ENCODE measurements at regions not wholly inside any gene's neighbourhood (a gene's known extent, or its start where the extent isn't known, plus 50 kb on each side); places are given as distances from the start of the nearest gene placed in this dataset.

DNA sequence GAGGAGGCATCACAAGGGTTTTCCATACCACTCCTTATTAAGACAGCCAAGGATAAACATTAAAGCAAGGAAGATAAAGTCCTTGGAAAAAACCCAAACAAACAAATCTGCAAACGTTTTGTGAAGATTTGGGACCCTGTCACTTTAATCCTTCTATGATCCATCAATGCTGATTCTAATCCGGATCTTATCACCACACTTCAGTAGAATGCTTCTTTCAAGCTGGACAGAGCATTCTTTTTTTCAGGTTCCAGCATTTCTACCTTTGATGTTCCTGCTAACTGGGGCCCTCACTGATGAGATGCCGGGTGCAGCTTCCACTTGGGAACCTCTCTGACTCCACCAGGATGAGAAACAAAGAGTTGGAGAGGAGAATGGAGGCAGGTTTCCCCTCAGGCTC, 132.8 kb upstream of the SHB start:
- no peaks in the 10 kb centered on the region for H3K27me3 ChIP-seq (ENCODE audit: control insufficient read depth in 1 of 2, insufficient read depth in 2 of 2, low read length in 2 of 2)
- no peak overlapping the region for H3K9ac ChIP-seq (ENCODE audit: low read depth in 1 of 2, low read length in 2 of 2)
- H3K9me3 ChIP-seq (ENCODE audit: control insufficient read depth in 1 of 2, low read length in 2 of 2): peaks cover 0 to 3% of the 10 kb centered on the region in 2 donors
- H3K4me1 ChIP-seq (ENCODE audit: control insufficient read depth in 1 of 2, insufficient read depth in 2 of 2, low read length in 2 of 2): no peaks in the 10 kb centered on the region
- no peak overlapping the region for H3K27ac ChIP-seq (ENCODE audit: low read depth, low read length)
- no peak overlapping the region for H3K4me3 ChIP-seq (ENCODE audit: low read depth in 1 of 2, low read length in 2 of 2)
- H3K36me3 ChIP-seq (ENCODE audit: control insufficient read depth in 1 of 2, insufficient read depth in 2 of 2, low read length in 2 of 2): no peaks in the 10 kb centered on the region

DNA sequence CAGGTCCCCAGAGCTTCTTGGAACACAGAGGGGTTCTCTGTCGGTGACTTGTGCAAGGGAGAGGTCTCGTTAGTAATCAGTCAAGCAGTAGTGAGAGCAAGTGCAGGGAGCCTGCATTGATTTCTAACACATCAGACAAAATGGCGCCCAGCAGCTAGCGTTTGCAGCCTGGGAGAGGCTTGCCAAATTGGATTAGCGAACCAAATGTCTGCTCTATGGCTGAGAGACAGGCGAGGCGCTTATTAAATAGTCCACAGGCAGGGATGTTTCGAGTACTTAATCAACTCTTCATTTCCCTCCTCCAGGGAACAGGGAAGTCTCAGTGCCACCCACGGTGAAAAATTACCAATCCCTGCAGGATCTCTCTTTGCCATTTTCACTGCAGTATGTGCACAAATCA, 131.4 kb upstream of the SHB start:
- H3K4me3 ChIP-seq (ENCODE audit: low read depth in 1 of 2, low read length in 2 of 2): no peak overlapping the region
- no peaks in the 10 kb centered on the region for H3K36me3 ChIP-seq (ENCODE audit: control insufficient read depth in 1 of 2, insufficient read depth in 2 of 2, low read length in 2 of 2)
- H3K27me3 ChIP-seq (ENCODE audit: control insufficient read depth in 1 of 2, insufficient read depth in 2 of 2, low read length in 2 of 2): no peaks in the 10 kb centered on the region
- H3K9me3 ChIP-seq (ENCODE audit: control insufficient read depth in 1 of 2, low read length in 2 of 2): peaks cover 0 to 3% of the 10 kb centered on the region in 2 donors
- peaks cover 0 to 4% of the 10 kb centered on the region in 2 donors for H3K4me1 ChIP-seq (ENCODE audit: control insufficient read depth in 1 of 2, insufficient read depth in 2 of 2, low read length in 2 of 2)
- H3K9ac ChIP-seq (ENCODE audit: low read depth in 1 of 2, low read length in 2 of 2): no peak overlapping the region
- H3K27ac ChIP-seq (ENCODE audit: low read depth, low read length): no peak overlapping the region

DNA sequence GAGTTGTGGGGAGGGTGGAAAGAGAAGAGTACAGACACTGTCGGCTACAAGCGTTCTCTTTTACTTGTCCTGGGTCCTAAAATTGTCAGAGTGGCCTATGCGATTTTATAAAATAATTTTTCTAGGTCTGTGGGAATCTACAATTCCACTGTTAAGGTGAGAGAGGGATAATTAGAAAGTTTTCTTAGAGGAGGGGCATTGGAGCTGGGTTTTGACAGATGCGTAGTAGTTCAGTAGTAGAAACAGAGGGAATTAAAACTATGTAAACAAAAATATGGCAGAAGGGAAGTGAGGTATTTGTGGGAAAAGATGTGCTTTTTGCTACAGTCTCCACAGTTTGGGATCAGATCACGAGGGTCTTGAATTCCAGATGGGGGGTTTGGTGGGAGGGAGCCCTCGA, 129.1 kb upstream of the SHB start:
- Histone ChIP-seq H3K9ac (ENCODE audit: low read depth in 1 of 2, low read length in 2 of 2) (no peak overlapping the region), H3K4me1 (ENCODE audit: control insufficient read depth in 1 of 2, insufficient read depth in 2 of 2, low read length in 2 of 2) (peaks cover 0 to 5% of the 10 kb centered on the region in 2 donors), H3K9me3 (ENCODE audit: control insufficient read depth in 1 of 2, low read length in 2 of 2) (peaks cover 0 to 3% of the 10 kb centered on the region in 2 donors), H3K36me3 (ENCODE audit: control insufficient read depth in 1 of 2, insufficient read depth in 2 of 2, low read length in 2 of 2) (no peaks in the 10 kb centered on the region), H3K4me3 (ENCODE audit: low read depth in 1 of 2, low read length in 2 of 2) (no peak overlapping the region), H3K27me3 (ENCODE audit: control insufficient read depth in 1 of 2, insufficient read depth in 2 of 2, low read length in 2 of 2) (no peaks in the 10 kb centered on the region), H3K27ac (ENCODE audit: low read depth, low read length) (no peak overlapping the region)

DNA sequence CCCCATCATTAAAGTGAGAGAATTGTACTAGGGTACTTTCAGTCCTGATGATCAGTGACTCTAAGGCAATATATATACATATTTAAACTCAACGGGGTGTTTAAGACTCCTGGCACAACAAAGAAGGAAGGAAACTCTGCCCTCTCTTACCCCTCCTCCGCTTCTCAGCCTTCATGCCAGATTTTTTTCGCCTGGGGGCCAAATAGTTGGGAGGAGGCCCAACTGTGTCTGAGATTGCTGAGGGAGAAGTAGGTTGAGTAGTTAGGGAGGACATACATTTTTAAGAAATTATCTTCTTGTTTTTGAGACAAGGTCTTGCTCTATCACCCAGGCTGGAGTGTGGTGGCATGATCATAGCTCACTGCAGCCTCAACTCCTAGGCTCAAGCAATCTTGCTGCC, 127.7 kb upstream of the SHB start:
- Histone ChIP-seq H3K9me3 (ENCODE audit: control insufficient read depth in 1 of 2, low read length in 2 of 2) (peaks cover 0 to 3% of the 10 kb centered on the region in 2 donors), H3K4me1 (ENCODE audit: control insufficient read depth in 1 of 2, insufficient read depth in 2 of 2, low read length in 2 of 2) (peaks cover 0 to 5% of the 10 kb centered on the region in 2 donors), H3K27me3 (ENCODE audit: control insufficient read depth in 1 of 2, insufficient read depth in 2 of 2, low read length in 2 of 2) (no peaks in the 10 kb centered on the region), H3K9ac (ENCODE audit: low read depth in 1 of 2, low read length in 2 of 2) (no peak overlapping the region), H3K36me3 (ENCODE audit: control insufficient read depth in 1 of 2, insufficient read depth in 2 of 2, low read length in 2 of 2) (no peaks in the 10 kb centered on the region), H3K4me3 (ENCODE audit: low read depth in 1 of 2, low read length in 2 of 2) (no peak overlapping the region), H3K27ac (ENCODE audit: low read depth, low read length) (no peak overlapping the region)

DNA sequence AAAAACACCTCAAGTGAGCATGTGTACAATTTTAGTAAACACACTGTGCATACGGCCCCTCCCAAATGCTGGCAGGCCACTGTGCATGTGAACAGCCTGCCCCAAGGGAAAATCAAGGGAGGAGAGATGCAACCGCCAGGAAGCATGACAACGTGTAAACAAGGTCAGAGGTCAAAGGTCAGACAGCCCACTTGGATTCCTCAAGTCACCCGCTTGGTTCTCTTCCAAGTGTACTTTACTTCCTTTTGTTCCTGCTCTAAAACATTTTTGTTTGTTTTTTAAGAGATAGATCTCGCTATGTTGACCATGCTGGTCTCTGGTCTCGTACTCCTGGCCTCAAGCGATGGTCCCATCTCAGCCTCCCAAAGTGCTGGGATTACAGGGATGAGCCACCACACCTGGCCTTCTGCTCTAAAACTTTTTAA, 126.7 kb upstream of the SHB start:
- no peak overlapping the region for H3K27ac ChIP-seq (ENCODE audit: low read depth, low read length)
- no peak overlapping the region for H3K9ac ChIP-seq (ENCODE audit: low read depth in 1 of 2, low read length in 2 of 2)
- H3K4me1 ChIP-seq (ENCODE audit: control insufficient read depth in 1 of 2, insufficient read depth in 2 of 2, low read length in 2 of 2): peaks cover 0 to 5% of the 10 kb centered on the region in 2 donors
- peaks cover 0 to 3% of the 10 kb centered on the region in 2 donors for H3K9me3 ChIP-seq (ENCODE audit: control insufficient read depth in 1 of 2, low read length in 2 of 2)
- H3K4me3 ChIP-seq (ENCODE audit: low read depth in 1 of 2, low read length in 2 of 2): no peak overlapping the region
- no peaks in the 10 kb centered on the region for H3K27me3 ChIP-seq (ENCODE audit: control insufficient read depth in 1 of 2, insufficient read depth in 2 of 2, low read length in 2 of 2)
- no peaks in the 10 kb centered on the region for H3K36me3 ChIP-seq (ENCODE audit: control insufficient read depth in 1 of 2, insufficient read depth in 2 of 2, low read length in 2 of 2)

DNA sequence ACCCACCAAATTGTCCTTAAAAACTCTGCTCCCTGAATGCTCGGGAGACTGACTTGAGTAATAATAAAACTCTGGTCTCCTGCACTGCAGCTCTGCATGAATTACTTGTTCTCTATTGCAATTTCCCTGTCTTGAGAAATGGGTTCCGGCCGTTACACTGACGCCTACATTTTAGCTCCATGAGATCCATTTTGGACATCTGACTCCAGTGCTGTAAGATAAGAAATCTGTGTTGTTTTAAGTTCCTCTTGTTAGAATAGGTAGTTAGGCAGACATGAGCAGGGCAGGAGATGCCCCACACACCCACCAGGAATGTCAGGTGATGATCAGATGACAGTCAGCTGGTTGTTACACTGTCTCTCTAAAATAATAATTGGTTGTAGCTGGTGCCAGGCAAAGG, 125.8 kb upstream of the SHB start:
- no peaks in the 10 kb centered on the region for H3K27me3 ChIP-seq (ENCODE audit: control insufficient read depth in 1 of 2, insufficient read depth in 2 of 2, low read length in 2 of 2)
- H3K9me3 ChIP-seq (ENCODE audit: control insufficient read depth in 1 of 2, low read length in 2 of 2): peaks cover 0 to 3% of the 10 kb centered on the region in 2 donors
- peaks cover 0 to 5% of the 10 kb centered on the region in 2 donors for H3K4me1 ChIP-seq (ENCODE audit: control insufficient read depth in 1 of 2, insufficient read depth in 2 of 2, low read length in 2 of 2)
- H3K36me3 ChIP-seq (ENCODE audit: control insufficient read depth in 1 of 2, insufficient read depth in 2 of 2, low read length in 2 of 2): no peaks in the 10 kb centered on the region
- H3K27ac ChIP-seq (ENCODE audit: low read depth, low read length): no peak overlapping the region
- no peak overlapping the region for H3K4me3 ChIP-seq (ENCODE audit: low read depth in 1 of 2, low read length in 2 of 2)
- H3K9ac ChIP-seq (ENCODE audit: low read depth in 1 of 2, low read length in 2 of 2): no peak overlapping the region

DNA sequence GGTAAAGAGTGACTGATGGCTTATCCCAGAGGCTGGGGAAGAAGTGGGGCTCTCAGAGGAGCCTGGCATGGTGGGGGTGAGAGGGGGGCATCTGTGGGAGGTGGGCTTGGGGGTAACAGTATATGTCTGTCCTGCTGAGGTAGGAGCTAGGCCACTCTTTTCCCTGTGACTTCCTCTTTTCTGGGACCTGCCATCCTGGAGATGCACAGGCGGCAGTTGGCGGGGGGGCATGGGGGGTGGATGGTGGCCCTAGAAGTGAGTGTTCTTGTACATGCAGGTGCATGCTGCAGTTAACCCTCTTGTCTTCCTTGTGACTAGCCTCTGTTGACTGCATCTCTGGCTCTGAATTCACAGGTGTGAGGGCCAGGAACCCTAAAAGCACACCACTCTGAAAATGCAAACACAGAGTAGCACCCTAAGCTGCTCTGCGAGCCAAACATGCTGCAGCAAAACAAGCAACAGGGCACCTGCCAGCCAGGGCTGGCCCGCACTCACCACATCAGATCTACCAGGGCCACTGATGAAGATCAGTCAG, 123.8 kb upstream of the SHB start:
- Histone ChIP-seq H3K27ac (ENCODE audit: low read depth, low read length) (no peak overlapping the region), H3K9me3 (ENCODE audit: control insufficient read depth in 1 of 2, low read length in 2 of 2) (no peaks in the 10 kb centered on the region), H3K4me3 (ENCODE audit: low read depth in 1 of 2, low read length in 2 of 2) (no peak overlapping the region), H3K27me3 (ENCODE audit: control insufficient read depth in 1 of 2, insufficient read depth in 2 of 2, low read length in 2 of 2) (no peaks in the 10 kb centered on the region), H3K36me3 (ENCODE audit: control insufficient read depth in 1 of 2, insufficient read depth in 2 of 2, low read length in 2 of 2) (no peaks in the 10 kb centered on the region), H3K9ac (ENCODE audit: low read depth in 1 of 2, low read length in 2 of 2) (no peak overlapping the region), H3K4me1 (ENCODE audit: control insufficient read depth in 1 of 2, insufficient read depth in 2 of 2, low read length in 2 of 2) (peaks cover 0 to 5% of the 10 kb centered on the region in 2 donors)

DNA sequence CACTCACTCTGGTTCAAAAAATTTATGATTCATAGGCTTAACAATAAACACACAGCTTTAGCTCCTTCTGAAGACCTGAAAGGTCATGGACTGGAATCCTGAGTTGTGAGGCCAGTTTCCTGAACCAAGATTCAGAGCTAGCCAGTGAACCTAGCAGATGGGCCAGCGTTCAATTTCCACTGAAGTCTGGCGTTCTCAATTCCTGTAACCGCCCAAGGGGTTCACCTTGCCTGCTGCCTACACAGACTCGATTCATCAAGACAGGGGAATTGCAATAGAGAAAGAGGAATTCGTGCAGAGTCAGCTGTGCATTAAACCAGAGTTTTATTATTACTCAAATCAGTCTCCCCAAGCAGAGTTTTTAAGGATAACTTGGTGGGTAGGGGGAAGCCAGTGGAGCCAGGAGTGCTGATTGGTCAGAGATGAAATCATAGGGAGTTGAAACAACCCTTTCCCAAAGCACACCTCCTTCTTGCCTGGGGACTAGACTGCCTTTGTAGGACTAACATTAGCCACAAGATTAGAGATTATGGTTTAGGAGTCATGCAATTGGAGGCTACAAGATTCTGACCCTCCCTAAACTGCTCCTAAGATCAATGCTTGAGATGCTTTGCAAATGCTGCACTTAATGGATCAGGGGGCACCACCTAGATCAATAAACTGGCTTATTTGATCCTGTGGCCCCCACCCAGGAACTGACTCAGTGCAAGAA, 117.5 kb upstream of the SHB start:
- Histone ChIP-seq H3K4me1 (ENCODE audit: control insufficient read depth in 1 of 2, insufficient read depth in 2 of 2, low read length in 2 of 2) (no peaks in the 10 kb centered on the region), H3K4me3 (ENCODE audit: low read depth in 1 of 2, low read length in 2 of 2) (no peak overlapping the region), H3K36me3 (ENCODE audit: control insufficient read depth in 1 of 2, insufficient read depth in 2 of 2, low read length in 2 of 2) (no peaks in the 10 kb centered on the region), H3K9me3 (ENCODE audit: control insufficient read depth in 1 of 2, low read length in 2 of 2) (no peaks in the 10 kb centered on the region), H3K27ac (ENCODE audit: low read depth, low read length) (no peak overlapping the region), H3K27me3 (ENCODE audit: control insufficient read depth in 1 of 2, insufficient read depth in 2 of 2, low read length in 2 of 2) (no peaks in the 10 kb centered on the region), H3K9ac (ENCODE audit: low read depth in 1 of 2, low read length in 2 of 2) (no peak overlapping the region)

DNA sequence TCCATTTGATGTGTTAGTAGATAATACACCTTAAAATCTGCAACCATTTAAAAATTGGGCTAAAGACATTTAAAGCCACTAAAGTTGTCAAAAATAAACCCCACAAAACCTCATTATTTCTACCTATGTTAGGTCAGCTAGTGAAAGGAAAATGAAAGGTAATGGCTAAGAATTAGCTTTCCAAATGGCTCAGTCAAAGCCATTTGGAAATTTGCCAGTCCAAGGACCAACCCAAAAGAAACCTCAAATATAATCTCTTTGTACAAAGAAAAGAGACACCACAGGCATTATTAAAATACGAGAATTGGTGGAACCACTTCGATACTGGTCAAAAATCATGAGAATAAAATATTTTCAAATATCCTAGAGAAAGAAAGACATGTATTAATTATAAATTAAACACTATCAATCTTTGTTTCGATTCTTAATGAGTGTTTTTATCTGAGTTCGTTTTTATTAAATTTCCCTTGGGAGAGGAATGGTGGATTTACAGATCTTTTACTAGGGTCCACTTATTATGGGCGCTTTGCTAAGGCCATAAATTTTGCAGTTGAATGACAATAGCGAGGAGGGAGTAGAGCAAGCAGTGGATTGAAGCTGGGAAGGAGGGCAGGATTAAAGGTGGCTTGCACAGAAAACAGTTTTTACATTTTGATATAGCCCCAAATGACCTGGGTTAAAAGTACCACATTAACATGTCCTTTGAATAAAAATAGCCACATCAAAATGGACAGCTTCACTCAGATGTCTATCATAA, 116.8 kb upstream of the SHB start:
- Histone ChIP-seq H3K9me3 (ENCODE audit: control insufficient read depth in 1 of 2, low read length in 2 of 2) (no peaks in the 10 kb centered on the region), H3K27ac (ENCODE audit: low read depth, low read length) (no peak overlapping the region), H3K4me1 (ENCODE audit: control insufficient read depth in 1 of 2, insufficient read depth in 2 of 2, low read length in 2 of 2) (no peaks in the 10 kb centered on the region)

DNA sequence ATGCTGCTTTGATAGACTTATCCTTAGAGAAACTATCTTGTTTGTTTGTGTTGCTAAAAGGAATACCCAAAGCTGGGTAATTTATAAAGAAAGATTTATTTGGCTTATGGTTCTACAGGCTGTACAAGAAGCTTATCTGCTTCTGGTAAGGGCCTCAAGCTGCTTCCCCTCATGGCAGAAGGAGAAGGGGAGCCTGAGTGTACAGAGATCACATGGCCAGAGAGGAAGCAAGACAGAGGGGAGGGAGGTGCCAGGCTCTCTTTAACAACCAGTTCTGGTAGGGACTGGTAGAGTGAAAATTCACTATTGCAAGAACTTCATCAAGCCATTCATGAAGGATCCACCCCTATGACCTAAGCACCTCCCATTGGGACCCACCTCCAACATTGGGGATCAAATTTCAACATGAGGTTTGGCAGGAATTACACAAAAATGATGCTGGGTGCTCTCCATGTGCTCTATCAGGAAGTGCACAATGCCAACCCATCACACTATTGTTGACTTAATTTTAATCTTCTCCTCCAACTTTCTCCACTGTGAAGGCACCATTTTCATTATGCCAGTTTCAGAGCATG, 115.1 kb upstream of the SHB start:
- Histone ChIP-seq H3K27ac (ENCODE audit: low read depth, low read length) (no peak overlapping the region), H3K27me3 (ENCODE audit: control insufficient read depth in 1 of 2, insufficient read depth in 2 of 2, low read length in 2 of 2) (no peaks in the 10 kb centered on the region), H3K36me3 (ENCODE audit: control insufficient read depth in 1 of 2, insufficient read depth in 2 of 2, low read length in 2 of 2) (no peaks in the 10 kb centered on the region), H3K9ac (ENCODE audit: low read depth in 1 of 2, low read length in 2 of 2) (no peak overlapping the region), H3K9me3 (ENCODE audit: control insufficient read depth in 1 of 2, low read length in 2 of 2) (no peaks in the 10 kb centered on the region), H3K4me1 (ENCODE audit: control insufficient read depth in 1 of 2, insufficient read depth in 2 of 2, low read length in 2 of 2) (no peaks in the 10 kb centered on the region), H3K4me3 (ENCODE audit: low read depth in 1 of 2, low read length in 2 of 2) (no peak overlapping the region)

More for the DNA sequence above, 116.8 kb upstream of the SHB start:
- H3K36me3 ChIP-seq (ENCODE audit: control insufficient read depth in 1 of 2, insufficient read depth in 2 of 2, low read length in 2 of 2): no peaks in the 10 kb centered on the region
- H3K9ac ChIP-seq (ENCODE audit: low read depth in 1 of 2, low read length in 2 of 2): no peak overlapping the region
- no peaks in the 10 kb centered on the region for H3K27me3 ChIP-seq (ENCODE audit: control insufficient read depth in 1 of 2, insufficient read depth in 2 of 2, low read length in 2 of 2)
- no peak overlapping the region for H3K4me3 ChIP-seq (ENCODE audit: low read depth in 1 of 2, low read length in 2 of 2)

Data from duodenal mucosa (tissue), 2 donors.